Activated CD8-positive, alpha-beta memory T cell treated with anti-CD3 and anti-CD28 coated beads for 48 hours (primary cell): ENCODE measurements at regions not wholly inside any gene's neighbourhood (a gene's known extent, or its start where the extent isn't known, plus 50 kb on each side); places are given as distances from the start of the nearest gene placed in this dataset.

Experiments
- DNase-seq, 3 experiments: peaks; one replicate each; pipeline ENCODE4 v3.0.0-alpha.2; 2020; ENCODE audit warnings: low read depth in 2 of 3, low spot score in 2 of 3

- DNase-seq, result no peak
These were observed 429.5 kb downstream of the CCDC85A start for GRCh38 chr2:56613254-56613653.

GRCh38 chr2:56613920-56614319 is 430.1 kb downstream of the CCDC85A start:
- no peak for DNase-seq

DNA sequence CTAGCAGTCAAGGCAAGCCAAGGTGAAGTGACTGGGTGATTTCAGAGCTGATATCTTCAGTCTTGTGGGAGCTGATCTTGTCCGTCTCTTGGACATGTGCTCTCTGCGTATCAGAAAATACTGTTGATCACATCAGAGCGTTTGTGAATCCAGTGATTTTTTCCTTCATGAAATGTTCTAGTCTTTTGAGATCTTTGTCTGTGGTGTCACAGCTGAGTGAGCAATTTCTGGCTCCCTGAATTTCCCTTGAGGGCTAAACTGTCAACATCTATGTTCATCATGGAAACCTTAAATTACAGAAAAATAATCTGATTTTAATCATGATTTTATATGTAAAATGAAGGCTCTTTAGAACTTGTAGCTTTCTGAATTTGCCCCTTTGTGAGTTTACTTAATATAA is 432.0 kb downstream of the CCDC85A start:
- no peak for DNase-seq

- no peak for DNase-seq
These were observed 440.4 kb downstream of the CCDC85A start for GRCh38 chr2:56624181-56624580.

DNA sequence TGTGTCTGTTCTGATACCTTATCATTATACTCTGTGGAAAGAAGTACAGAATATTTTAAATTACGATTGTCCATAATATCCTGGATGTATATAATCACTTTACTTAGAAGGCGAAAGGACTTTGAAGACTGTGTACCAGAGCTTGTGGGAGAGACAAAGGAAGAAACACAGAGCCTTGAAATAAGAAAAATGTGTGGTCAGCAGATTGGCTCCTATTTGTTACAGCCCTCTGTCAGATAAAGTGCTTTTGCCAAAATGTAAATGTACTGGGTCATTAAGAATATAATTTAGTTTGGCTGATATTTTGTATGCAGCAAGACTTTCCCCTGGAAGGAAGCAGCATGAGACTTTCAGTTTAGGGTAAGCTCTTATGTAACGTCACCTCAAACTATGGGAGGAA is 443.1 kb downstream of the CCDC85A start:
- DNase-seq, result no peak

DNA sequence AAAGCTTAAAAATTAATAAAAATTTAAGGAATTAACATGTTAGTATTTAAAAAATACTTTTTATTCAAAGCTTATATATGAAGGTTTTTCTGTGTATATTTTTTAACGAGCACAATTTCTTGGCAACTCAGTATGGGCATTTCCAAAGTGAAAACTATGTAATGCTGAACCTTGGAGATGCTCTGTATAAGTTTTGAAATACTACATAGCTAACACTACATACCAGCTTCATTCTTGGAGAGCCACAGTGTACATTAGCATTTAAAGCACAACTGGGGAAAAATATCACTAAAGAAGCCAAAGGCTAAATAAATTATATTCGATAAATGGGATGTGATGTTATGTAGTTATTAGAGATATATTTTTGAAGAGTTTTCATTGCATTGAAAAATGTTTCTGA is 446.5 kb downstream of the CCDC85A start:
- DNase-seq, result no peak

DNA sequence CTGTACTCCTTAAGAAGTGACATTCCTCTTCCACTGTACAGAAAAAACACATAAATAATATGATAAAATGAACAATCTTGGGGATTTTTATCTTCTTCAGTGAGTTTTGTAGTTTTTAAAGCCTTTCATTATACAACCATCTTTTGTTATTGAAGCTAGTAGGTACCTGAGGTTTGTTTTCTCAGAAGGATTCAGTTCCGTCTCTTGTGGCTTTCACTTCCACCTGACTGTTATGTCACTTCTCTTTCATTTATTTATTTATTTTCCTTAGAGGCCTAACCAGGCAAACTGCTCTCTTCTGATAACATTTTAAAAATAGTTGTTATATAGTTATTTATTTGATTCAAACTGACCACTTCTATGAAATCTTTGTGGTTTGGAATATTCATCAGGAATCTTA is 464.2 kb downstream of the CCDC85A start:
- DNase-seq, result no peak

DNA sequence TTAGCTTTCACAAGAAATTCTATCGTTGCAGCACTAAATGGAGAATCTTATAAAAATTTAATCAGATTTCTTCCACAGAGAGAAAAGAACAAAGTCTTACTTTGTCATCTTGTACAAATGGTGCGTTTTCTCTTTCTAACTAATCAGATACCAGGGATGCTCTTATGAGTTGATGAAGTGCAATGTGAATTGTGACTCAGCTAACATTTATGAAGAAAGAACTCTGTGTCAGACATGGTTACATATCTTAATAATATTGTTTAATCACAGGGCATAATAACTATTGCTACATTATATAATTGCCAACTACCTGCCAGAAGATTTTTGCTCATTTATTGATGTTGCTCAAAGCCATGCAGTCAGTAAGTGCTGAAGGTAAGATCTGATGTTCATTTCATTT is 465.0 kb downstream of the CCDC85A start:
- no peak for DNase-seq

- DNase-seq, result no peak
These were observed 471.1 kb downstream of the CCDC85A start for GRCh38 chr2:56654936-56655335.

DNA sequence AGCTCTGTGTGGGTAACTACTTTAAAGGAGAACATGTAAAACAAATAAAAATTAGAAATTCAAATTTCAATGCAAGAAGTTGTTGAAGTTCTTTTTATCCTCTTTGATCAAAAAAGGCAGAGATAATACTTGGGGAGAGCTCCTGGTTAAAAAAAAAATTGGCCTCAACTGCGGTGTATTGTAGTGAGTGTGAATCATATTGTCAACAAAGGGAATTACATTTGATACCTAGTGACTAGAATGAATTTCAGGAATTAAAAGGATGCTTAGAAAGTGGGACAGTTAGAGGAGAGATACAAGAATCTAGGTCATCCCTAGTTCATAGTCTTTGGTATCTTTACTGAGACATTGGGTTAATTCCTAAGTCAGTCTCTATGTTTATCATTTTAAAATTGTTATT is 473.0 kb downstream of the CCDC85A start:
- DNase-seq, result no peak

GRCh38 chr2:56666777-56667176 is 483.0 kb downstream of the CCDC85A start:
- DNase-seq, result no peak

GRCh38 chr2:56671973-56672569 is 488.3 kb downstream of the CCDC85A start:
- no peak for DNase-seq

- no peak for DNase-seq
These were observed 490.3 kb downstream of the CCDC85A start for GRCh38 chr2:56674084-56674483.

GRCh38 chr2:56676966-56677365 is 493.2 kb downstream of the CCDC85A start:
- no peak for DNase-seq

DNA sequence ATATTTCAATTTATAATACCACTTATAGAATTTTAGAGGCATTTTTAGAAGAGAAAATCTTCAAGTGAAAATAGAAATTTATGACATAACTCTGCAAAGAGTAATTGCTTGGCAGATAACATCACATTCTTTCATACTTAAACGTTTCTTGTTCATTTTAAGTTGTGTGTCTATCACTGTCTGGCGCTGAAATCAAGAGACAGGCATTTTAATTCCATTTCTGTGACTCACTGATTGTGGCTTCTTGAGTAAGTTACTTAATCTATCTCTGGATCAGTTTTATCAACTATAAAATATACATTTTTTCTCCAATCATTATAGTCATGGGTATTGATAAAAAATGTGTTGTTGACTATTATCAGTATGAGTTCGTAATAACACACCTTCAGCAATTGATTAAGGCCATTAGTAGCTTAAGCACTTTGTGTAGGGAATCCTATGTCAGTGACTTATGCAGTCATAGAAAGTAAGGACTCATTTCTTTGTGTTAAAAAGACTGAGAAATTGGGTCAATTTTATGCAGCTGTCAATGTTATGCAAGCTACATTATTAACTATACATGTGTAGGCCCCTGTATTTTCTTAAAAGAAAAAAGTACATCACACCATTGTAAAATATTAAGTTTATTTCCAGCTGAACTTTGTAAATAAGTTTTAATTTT is 497.3 kb downstream of the CCDC85A start:
- DNase-seq, result no peak

DNA sequence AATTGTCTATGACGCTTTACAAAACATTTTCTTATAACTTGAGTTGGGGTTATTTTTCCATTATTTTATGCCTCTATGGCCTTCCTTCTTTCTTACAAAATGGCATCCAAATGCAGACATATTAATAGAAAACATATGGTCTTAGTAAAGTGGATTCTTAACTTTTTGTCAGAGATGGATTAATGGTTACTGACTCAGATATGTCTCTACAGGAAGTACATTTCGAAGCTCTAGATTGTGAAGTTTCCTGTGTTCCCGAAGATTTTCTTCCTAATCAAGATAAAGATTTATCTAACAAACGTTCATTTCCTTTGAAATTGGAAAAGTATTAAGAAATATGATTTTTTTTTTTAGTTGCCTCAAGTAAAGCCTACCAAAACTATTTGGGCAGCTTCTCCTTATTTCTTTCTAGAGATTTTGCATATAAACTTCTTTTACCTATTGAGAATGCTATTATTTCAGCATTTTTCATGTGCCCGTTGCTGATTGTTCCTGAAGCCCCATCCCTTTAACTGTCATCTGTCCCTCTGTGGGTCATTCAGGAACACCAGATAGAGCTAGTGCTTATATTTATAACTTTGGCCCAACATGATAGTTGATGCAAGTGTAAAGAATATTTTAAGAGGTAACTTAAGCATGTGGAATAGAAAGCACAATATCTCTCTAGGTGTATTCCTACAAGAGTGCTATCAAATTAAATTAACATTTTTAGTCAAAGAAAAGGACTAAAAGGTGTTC is 498.0 kb downstream of the CCDC85A start:
- DNase-seq, result no peak

DNA sequence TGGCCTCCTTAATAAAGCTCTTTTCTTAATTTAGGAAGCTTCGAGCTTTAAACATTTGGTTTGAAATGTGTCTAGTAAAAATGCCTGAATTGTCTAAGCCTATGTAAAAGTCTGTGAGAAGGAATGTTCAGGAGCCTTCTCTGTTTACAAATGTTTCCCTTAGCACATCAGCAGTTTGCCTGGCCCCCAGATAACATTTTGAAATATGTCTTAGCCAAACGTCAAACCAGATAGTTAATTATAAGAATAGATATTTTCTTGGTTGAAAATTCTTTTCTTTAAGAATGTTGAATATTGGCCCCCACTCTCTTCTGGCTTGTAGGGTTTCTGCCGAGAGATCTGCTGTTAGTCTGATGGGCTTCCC is 498.6 kb downstream of the CCDC85A start:
- no peak for DNase-seq

DNA sequence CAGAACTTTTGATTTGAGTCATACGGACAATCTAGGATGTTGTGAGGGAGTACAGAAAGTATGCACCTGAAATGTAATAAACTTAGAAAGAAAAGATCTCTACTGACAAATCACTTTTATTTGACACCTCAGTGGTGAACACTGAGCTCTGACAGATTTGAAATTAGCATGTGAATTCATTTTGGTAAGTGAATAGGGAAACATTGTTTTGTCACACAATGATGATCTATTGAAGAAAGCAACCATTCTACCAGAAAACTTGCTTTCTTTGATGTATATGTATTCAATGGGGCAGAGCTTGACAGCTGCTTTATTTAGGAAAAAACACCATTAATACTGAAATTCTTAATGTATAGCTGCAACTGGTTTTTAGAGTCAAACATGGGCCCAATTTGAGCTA is 500.5 kb downstream of the CCDC85A start:
- no peak for DNase-seq

GRCh38 chr2:56685205-56685604 is 501.4 kb downstream of the CCDC85A start:
- no peak for DNase-seq

- DNase-seq, result no peak
These were observed 503.4 kb downstream of the CCDC85A start for GRCh38 chr2:56687169-56687568.

DNA sequence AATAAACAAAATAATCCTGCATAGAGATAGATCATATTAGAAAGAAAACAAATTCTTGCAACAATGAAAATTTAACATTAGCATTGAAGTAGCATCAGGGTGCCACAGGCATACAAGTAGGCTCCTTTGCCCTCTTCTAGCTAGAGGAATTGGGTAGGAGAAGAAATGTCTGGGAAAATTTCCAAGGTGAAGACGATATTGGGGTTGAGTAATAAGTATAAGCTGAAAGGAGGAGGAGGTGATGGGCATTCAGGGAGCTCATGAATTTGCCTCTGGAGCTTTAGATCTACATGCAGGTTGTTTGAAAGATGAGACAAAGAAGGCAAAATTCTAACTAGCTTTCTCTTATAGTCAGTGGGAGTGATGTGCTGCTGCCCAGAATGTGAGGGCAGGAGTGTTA is 504.9 kb downstream of the CCDC85A start:
- DNase-seq, result no peak

- DNase-seq, result no peak
These were observed 509.7 kb downstream of the CCDC85A start for GRCh38 chr2:56693501-56693900.

GRCh38 chr2:56703001-56703400 is 519.2 kb downstream of the CCDC85A start:
- DNase-seq, result no peak
